ENCODE measurements at regions not wholly inside any gene's neighbourhood (a gene's known extent, or its start where the extent isn't known, plus 50 kb on each side); places are given as distances from the start of the nearest gene placed in this dataset.

GRCh38 chr13:92976657-92977056 lies 249.9 kb upstream of the GPC6 start:
- Mint-ChIP-seq H3K36me3 (no peaks in the 10 kb centered on the region), H3K27me3 (no peaks in the 10 kb centered on the region), H3K27ac (no peak overlapping the region), H3K9me3 (ENCODE audit: low read depth) (peaks cover 2% of the 10 kb centered on the region), H3K4me3 (no peak overlapping the region), H3K4me1 (no peaks in the 10 kb centered on the region)
- CTCF ChIA-PET, result no interaction called here
- DNase-seq (no peak), ATAC-seq (no peak)

GRCh38 chr13:92984151-92984550 lies 242.5 kb upstream of the GPC6 start:
- Mint-ChIP-seq H3K4me3 (no peak overlapping the region), H3K4me1 (no peaks in the 10 kb centered on the region), H3K36me3 (no peaks in the 10 kb centered on the region), H3K27ac (no peak overlapping the region), H3K9me3 (ENCODE audit: low read depth) (peaks cover 4% of the 10 kb centered on the region), H3K27me3 (no peaks in the 10 kb centered on the region)
- no peak for DNase-seq
- CTCF ChIA-PET, result no interaction called here
- no peak for ATAC-seq

GRCh38 chr13:92989301-92989700 lies 237.3 kb upstream of the GPC6 start:
- no peak overlapping the region for H3K27ac Mint-ChIP-seq
- ATAC-seq, result no peak
- CTCF ChIA-PET, result no interaction called here
- DNase-seq, result no peak
- peaks cover 4% of the 10 kb centered on the region for H3K9me3 Mint-ChIP-seq (ENCODE audit: low read depth)
- no peak overlapping the region for H3K4me3 Mint-ChIP-seq
- H3K27me3 Mint-ChIP-seq, result no peaks in the 10 kb centered on the region
- H3K4me1 Mint-ChIP-seq, result no peaks in the 10 kb centered on the region
- no peaks in the 10 kb centered on the region for H3K36me3 Mint-ChIP-seq

GRCh38 chr13:92991692-92992091 lies 234.9 kb upstream of the GPC6 start:
- H3K36me3 Mint-ChIP-seq, result no peaks in the 10 kb centered on the region
- no peak overlapping the region for H3K27ac Mint-ChIP-seq
- ATAC-seq, result no peak
- CTCF ChIA-PET, result no interaction called here
- H3K9me3 Mint-ChIP-seq (ENCODE audit: low read depth), result peaks cover 4% of the 10 kb centered on the region
- no peaks in the 10 kb centered on the region for H3K27me3 Mint-ChIP-seq
- H3K4me1 Mint-ChIP-seq, result no peaks in the 10 kb centered on the region
- DNase-seq, result no peak
- no peak overlapping the region for H3K4me3 Mint-ChIP-seq

GRCh38 chr13:92994056-92994455 lies 232.6 kb upstream of the GPC6 start:
- no peaks in the 10 kb centered on the region for H3K36me3 Mint-ChIP-seq
- H3K4me3 Mint-ChIP-seq, result no peak overlapping the region
- no peak overlapping the region for H3K27ac Mint-ChIP-seq
- no peak for ATAC-seq
- CTCF ChIA-PET, result no interaction called here
- peaks cover 4% of the 10 kb centered on the region for H3K9me3 Mint-ChIP-seq (ENCODE audit: low read depth)
- no peaks in the 10 kb centered on the region for H3K4me1 Mint-ChIP-seq
- no peaks in the 10 kb centered on the region for H3K27me3 Mint-ChIP-seq
- no peak for DNase-seq

- CTCF ChIA-PET, result no interaction called here
- no peak overlapping the region for H3K4me3 Mint-ChIP-seq
- no peaks in the 10 kb centered on the region for H3K27me3 Mint-ChIP-seq
- ATAC-seq (no peak), DNase-seq (no peak)
- H3K4me1 Mint-ChIP-seq, result no peaks in the 10 kb centered on the region
- H3K36me3 Mint-ChIP-seq, result no peaks in the 10 kb centered on the region
- H3K27ac Mint-ChIP-seq, result no peak overlapping the region
- peaks cover 5% of the 10 kb centered on the region for H3K9me3 Mint-ChIP-seq (ENCODE audit: low read depth)
Measured at GRCh38 chr13:93001866-93002461, 224.6 kb upstream of the GPC6 start.

GRCh38 chr13:93003531-93003930 lies 223.1 kb upstream of the GPC6 start:
- Mint-ChIP-seq H3K9me3 (ENCODE audit: low read depth) (peaks cover 9% of the 10 kb centered on the region), H3K27ac (no peak overlapping the region), H3K36me3 (no peaks in the 10 kb centered on the region), H3K27me3 (no peaks in the 10 kb centered on the region), H3K4me1 (no peaks in the 10 kb centered on the region), H3K4me3 (no peak overlapping the region)
- CTCF ChIA-PET, result no interaction called here
- no peak for ATAC-seq
- no peak for DNase-seq

- Mint-ChIP-seq H3K36me3 (no peaks in the 10 kb centered on the region), H3K27ac (no peak overlapping the region)
Measured at GRCh38 chr13:93004919-93005318, 221.7 kb upstream of the GPC6 start.

GRCh38 chr13:93007928-93008327 lies 218.7 kb upstream of the GPC6 start:
- Mint-ChIP-seq H3K4me3 (no peak overlapping the region), H3K4me1 (no peaks in the 10 kb centered on the region), H3K36me3 (no peaks in the 10 kb centered on the region), H3K27ac (no peak overlapping the region), H3K27me3 (no peaks in the 10 kb centered on the region), H3K9me3 (ENCODE audit: low read depth) (peaks cover 9% of the 10 kb centered on the region)
- CTCF ChIA-PET, result interaction anchor here (0.7 kb wide), 1 partner anchor 22 kb away, joined by 3 read pairs; no protein-coding TSS in a partner anchor
- no peak for ATAC-seq
- DNase-seq, result no peak

More at GRCh38 chr13:93004919-93005318, 221.7 kb upstream of the GPC6 start:
- no peaks in the 10 kb centered on the region for H3K27me3 Mint-ChIP-seq
- H3K4me3 Mint-ChIP-seq, result no peak overlapping the region
- ATAC-seq, result no peak
- peaks cover 9% of the 10 kb centered on the region for H3K9me3 Mint-ChIP-seq (ENCODE audit: low read depth)
- CTCF ChIA-PET, result no interaction called here
- no peak for DNase-seq
- H3K4me1 Mint-ChIP-seq, result no peaks in the 10 kb centered on the region

- Mint-ChIP-seq H3K27me3 (no peaks in the 10 kb centered on the region), H3K4me3 (no peak overlapping the region), H3K36me3 (no peaks in the 10 kb centered on the region), H3K4me1 (no peaks in the 10 kb centered on the region), H3K27ac (no peak overlapping the region), H3K9me3 (ENCODE audit: low read depth) (peaks cover 18% of the 10 kb centered on the region)
- no peak for ATAC-seq
- CTCF ChIA-PET, result no interaction called here
- DNase-seq, result no peak
Measured at GRCh38 chr13:93017493-93018112, 209.0 kb upstream of the GPC6 start.

GRCh38 chr13:93023929-93024328 lies 202.7 kb upstream of the GPC6 start:
- H3K27ac Mint-ChIP-seq, result no peak overlapping the region
- no peaks in the 10 kb centered on the region for H3K4me1 Mint-ChIP-seq
- ATAC-seq, result no peak

GRCh38 chr13:93025984-93026383 lies 200.6 kb upstream of the GPC6 start:
- Mint-ChIP-seq H3K9me3 (ENCODE audit: low read depth) (peaks cover under 1% of the 10 kb centered on the region), H3K27me3 (no peaks in the 10 kb centered on the region), H3K4me1 (no peaks in the 10 kb centered on the region), H3K36me3 (no peaks in the 10 kb centered on the region), H3K4me3 (no peak overlapping the region), H3K27ac (no peak overlapping the region)
- DNase-seq, result no peak
- no peak for ATAC-seq
- CTCF ChIA-PET, result no interaction called here

More at GRCh38 chr13:93023929-93024328, 202.7 kb upstream of the GPC6 start:
- no peaks in the 10 kb centered on the region for H3K27me3 Mint-ChIP-seq
- CTCF ChIA-PET, result no interaction called here
- DNase-seq, result no peak
- H3K4me3 Mint-ChIP-seq, result no peak overlapping the region
- H3K9me3 Mint-ChIP-seq (ENCODE audit: low read depth), result peaks cover 2% of the 10 kb centered on the region
- no peaks in the 10 kb centered on the region for H3K36me3 Mint-ChIP-seq

GRCh38 chr13:93029536-93029935 lies 197.1 kb upstream of the GPC6 start:
- Mint-ChIP-seq H3K27me3 (no peaks in the 10 kb centered on the region), H3K9me3 (ENCODE audit: low read depth) (no peaks in the 10 kb centered on the region), H3K36me3 (no peaks in the 10 kb centered on the region), H3K27ac (no peak overlapping the region), H3K4me1 (no peaks in the 10 kb centered on the region), H3K4me3 (no peak overlapping the region)
- CTCF ChIA-PET, result interaction anchor here (0.6 kb wide), 1 partner anchor 22 kb away, joined by 3 read pairs; no protein-coding TSS in a partner anchor
- no peak for ATAC-seq
- no peak for DNase-seq

- DNase-seq, result no peak
- Mint-ChIP-seq H3K4me1 (no peaks in the 10 kb centered on the region), H3K4me3 (no peak overlapping the region), H3K36me3 (no peaks in the 10 kb centered on the region), H3K9me3 (ENCODE audit: low read depth) (peaks cover 11% of the 10 kb centered on the region), H3K27me3 (no peaks in the 10 kb centered on the region), H3K27ac (no peak overlapping the region)
- ATAC-seq, result no peak
- CTCF ChIA-PET, result no interaction called here
Measured at GRCh38 chr13:93036380-93036779, 190.2 kb upstream of the GPC6 start.
